GM12878 (cell line): ENCODE measurements at regions not wholly inside any gene's neighbourhood (a gene's known extent, or its start where the extent isn't known, plus 50 kb on each side); places are given as distances from the start of the nearest gene placed in this dataset.

Source experiments
- ATAC-seq: fragments of 200-7000 bp; cut with Tn5 transposase; 3 replicates; pipeline ENCODE4 v1.9.1; 2020; ENCODE audit warnings: mild to moderate bottlenecking, moderate library complexity
- BruUV-seq: library from RNA; stranded (reverse); fragments of 400-500 nt; replicated peaks from 2 replicates; lab custom pipeline; 2021; lab: Mats Ljungman, UMichigan
- CTCF ChIA-PET: fragments of 300-600 bp; sonication (Branson Sonifier 250); formaldehyde crosslinking; extraction: SDS; loops from one replicate; lab custom pipeline; 2021; ENCODE audit warnings: inconsistent platforms; lab: Yijun Ruan, JAX
- POLR2A ChIA-PET: fragments of 350-600 bp; formaldehyde crosslinking; extraction: SDS; loops from one replicate; lab custom pipeline; 2021; ENCODE audit warnings: inconsistent platforms; lab: Charles Lee
- RAD21 ChIA-PET: fragments of 300-600 bp; sonication (Branson Sonifier 250); formaldehyde crosslinking; loops from one replicate; lab custom pipeline; 2023; ENCODE audit warnings: antibody characterized with exemption; ENCODE audit not compliant: unreplicated experiment; lab: Charles Lee
- SMC1A ChIA-PET: fragments of 300-600 bp; sonication (Branson Sonifier 250); formaldehyde crosslinking; loops from one replicate; lab custom pipeline; 2023; ENCODE audit not compliant: unreplicated experiment, uncharacterized antibody; lab: Charles Lee
- DNase-seq: peaks from one replicate; pipeline ENCODE4 v3.0.0-alpha.2; 2011; ENCODE audit warnings: low read depth, low spot score
- FAIRE-seq: peaks from 3 replicates; lab custom pipeline; 2011; peaks lifted over from hg19 to GRCh38; lab: Jason Lieb, UNC
- H2AFZ ChIP-seq: 2 replicates; pipeline ENCODE4 v1.6.0; 2011; ENCODE audit warnings: low read depth, low read length, control low read depth; ENCODE audit not compliant: control insufficient read depth
- H3K27ac ChIP-seq: 2 replicates; pipeline ENCODE4 v1.5.1; 2011; ENCODE audit warnings: control low read depth; ENCODE audit not compliant: control insufficient read depth, insufficient read depth
- H3K27me3 ChIP-seq, 2 experiments: replicated peaks in 1 of 2; 2 replicates each; pipeline versions ENCODE4 v1.6.0 to v1.6.1; 2011; ENCODE audit warnings: low read length in 1 of 2; ENCODE audit not compliant: control insufficient read depth in 2 of 2, insufficient read depth in 2 of 2
- H3K36me3 ChIP-seq, 2 experiments: 2 replicates each; pipeline ENCODE4 v1.5.1; 2011; ENCODE audit warnings: low read length in 1 of 2; ENCODE audit not compliant: control insufficient read depth in 2 of 2, insufficient read depth in 2 of 2
- H3K4me1 ChIP-seq: 2 replicates; pipeline ENCODE4 v1.6.1; 2011; ENCODE audit warnings: mild to moderate bottlenecking, low read length, moderate library complexity, mixed read lengths; ENCODE audit not compliant: control insufficient read depth, insufficient read depth
- H3K4me2 ChIP-seq: 2 replicates; pipeline ENCODE4 v1.6.0; 2011; ENCODE audit warnings: control low read depth; ENCODE audit not compliant: control insufficient read depth, insufficient read depth
- H3K4me3 ChIP-seq: fragments of 200-600 bp; sonication (generic); 2 replicates; pipeline ENCODE4 v1.5.1; 2016
- H3K79me2 ChIP-seq: 2 replicates; pipeline ENCODE4 v1.6.0; 2011; ENCODE audit warnings: low read length; ENCODE audit not compliant: control insufficient read depth, insufficient read depth
- H3K9ac ChIP-seq: 2 replicates; pipeline ENCODE4 v1.8.0; 2011; ENCODE audit warnings: low read length, control low read depth, mixed read lengths; ENCODE audit not compliant: control insufficient read depth, insufficient read depth
- H3K9me3 ChIP-seq: replicated peaks from 3 replicates; pipeline ENCODE4 v1.5.1; 2011; ENCODE audit warnings: mild to moderate bottlenecking, low read length; ENCODE audit not compliant: control insufficient read depth, insufficient read depth
- H4K20me1 ChIP-seq: 2 replicates; pipeline ENCODE4 v1.6.0; 2011; ENCODE audit not compliant: control insufficient read depth, insufficient read depth
- SPI1 ChIP-seq: IDR thresholded peaks from 2 replicates; pipeline ENCODE4 v1.6.1; 2011; ENCODE audit warnings: low read depth, mild to moderate bottlenecking, low read length, moderate library complexity, borderline replicate concordance; ENCODE audit not compliant: insufficient read depth
- WGBS: methylation state at CpG from one replicate; pipeline ENCODE4 v1.1.6; 2016; ENCODE audit warnings: low lambda C conversion rate; ENCODE audit not compliant: insufficient replicate concordance, insufficient coverage; ENCODE audit errors: missing lambda C conversion rate; 5-methylcytosine and 5-hydroxymethylcytosine counted together
- in situ Hi-C: fragments of 300-500 bp; cut with MboI; formaldehyde crosslinking; loops from 9 replicates; pipeline ENCODE4 v1.14.3; 2018; ENCODE audit warnings: mixed read lengths
- intact Hi-C: fragments of 100-400 bp; cut with micrococcal nuclease; formaldehyde crosslinking; loops from one replicate; pipeline ENCODE4 v1.14.2; 2022; ENCODE audit not compliant: unreplicated experiment
- TF ChIP-seq, protein P1 (sequence below): fragments of 450-650 bp; IDR thresholded peaks from 2 replicates; pipeline ENCODE4 v1.6.1; 2018; ENCODE audit warnings: mild to moderate bottlenecking, low read depth, moderate library complexity; ENCODE audit not compliant: partially characterized antibody

DNA sequence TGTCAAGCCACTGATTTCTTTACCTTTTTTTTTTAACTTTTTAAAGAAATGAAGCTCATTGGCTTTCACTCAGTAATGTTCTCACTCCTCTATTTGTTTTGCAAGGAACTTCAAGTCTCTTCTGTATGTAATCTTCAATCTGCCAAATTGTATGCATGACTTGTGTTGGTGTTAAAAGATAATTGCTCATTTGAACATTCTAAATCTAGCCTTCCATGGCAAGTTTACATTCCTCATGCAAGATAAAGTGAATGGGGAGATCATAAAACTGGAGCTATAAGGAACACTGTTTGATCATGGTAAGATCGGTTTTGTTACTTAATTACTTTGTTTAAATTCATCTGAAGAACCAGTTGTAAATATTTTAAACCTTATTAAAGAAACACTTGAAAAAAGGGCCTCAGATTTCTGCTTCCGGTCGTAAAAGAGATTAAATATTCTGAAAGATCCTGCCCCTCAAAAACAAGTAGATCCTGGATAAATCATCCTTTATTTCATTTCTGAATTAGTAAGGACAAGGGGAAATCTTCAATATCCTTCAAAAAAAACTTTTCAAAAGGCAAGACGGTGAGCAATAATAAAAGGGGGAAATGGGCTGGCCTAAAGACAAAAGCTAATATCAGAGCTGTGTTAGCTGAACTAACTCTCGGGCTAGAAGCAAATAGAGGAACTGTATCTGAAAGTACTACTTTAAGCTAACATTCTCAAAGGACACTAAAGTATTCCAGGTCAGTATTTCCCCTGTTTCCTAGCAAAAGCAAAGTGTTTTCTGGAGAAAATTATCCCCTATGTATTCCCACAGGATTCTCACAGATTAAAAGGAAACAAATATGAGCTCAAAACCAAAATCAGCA lies 107.0 kb upstream of the ATP11B start:
- 28% methylated on average over 5 of the region's 5 CpGs for WGBS
- in situ Hi-C loops = loop anchor here (5.0 kb wide), 1 partner anchor 979 kb away; no protein-coding TSS in a partner anchor
- H2AFZ ChIP-seq = no peak overlapping the region
- H3K4me3 ChIP-seq = no peak overlapping the region
- H3K9me3 ChIP-seq = no peaks in the 10 kb centered on the region
- POLR2A ChIA-PET = interaction anchor here (0.5 kb wide), 2 partner anchors 8 to 347 kb away, joined by 5 read pairs; no protein-coding TSS in a partner anchor
- H3K79me2 ChIP-seq = no peaks in the 10 kb centered on the region
- TF ChIP-seq, protein P1, sequence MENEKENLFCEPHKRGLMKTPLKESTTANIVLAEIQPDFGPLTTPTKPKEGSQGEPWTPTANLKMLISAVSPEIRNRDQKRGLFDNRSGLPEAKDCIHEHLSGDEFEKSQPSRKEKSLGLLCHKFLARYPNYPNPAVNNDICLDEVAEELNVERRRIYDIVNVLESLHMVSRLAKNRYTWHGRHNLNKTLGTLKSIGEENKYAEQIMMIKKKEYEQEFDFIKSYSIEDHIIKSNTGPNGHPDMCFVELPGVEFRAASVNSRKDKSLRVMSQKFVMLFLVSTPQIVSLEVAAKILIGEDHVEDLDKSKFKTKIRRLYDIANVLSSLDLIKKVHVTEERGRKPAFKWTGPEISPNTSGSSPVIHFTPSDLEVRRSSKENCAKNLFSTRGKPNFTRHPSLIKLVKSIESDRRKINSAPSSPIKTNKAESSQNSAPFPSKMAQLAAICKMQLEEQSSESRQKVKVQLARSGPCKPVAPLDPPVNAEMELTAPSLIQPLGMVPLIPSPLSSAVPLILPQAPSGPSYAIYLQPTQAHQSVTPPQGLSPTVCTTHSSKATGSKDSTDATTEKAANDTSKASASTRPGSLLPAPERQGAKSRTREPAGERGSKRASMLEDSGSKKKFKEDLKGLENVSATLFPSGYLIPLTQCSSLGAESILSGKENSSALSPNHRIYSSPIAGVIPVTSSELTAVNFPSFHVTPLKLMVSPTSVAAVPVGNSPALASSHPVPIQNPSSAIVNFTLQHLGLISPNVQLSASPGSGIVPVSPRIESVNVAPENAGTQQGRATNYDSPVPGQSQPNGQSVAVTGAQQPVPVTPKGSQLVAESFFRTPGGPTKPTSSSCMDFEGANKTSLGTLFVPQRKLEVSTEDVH = no peak
- TF ChIP-seq SPI1 = peak; percentile 37; the same call in 1 of the 2 replicates
- TF ChIP-seq, all 136 proteins: peak for 1
- no TSS peak for BruUV-seq
- H4K20me1 ChIP-seq = no peaks in the 10 kb centered on the region
- ATAC-seq (no peak), DNase-seq (no peak), FAIRE-seq (peak; percentile 61)
- H3K4me2 ChIP-seq = no peak overlapping the region
- no peak overlapping the region for H3K9ac ChIP-seq
- SMC1A ChIA-PET = interaction anchor here (0.6 to 3.0 kb wide), 8 partner anchors 11 to 238 kb away, joined by 3 to 15 read pairs (median 4); no protein-coding TSS in a partner anchor
- H3K4me1 ChIP-seq = peaks cover 7% of the 10 kb centered on the region; the same call in 1 of the 2 replicates
- no peaks in the 10 kb centered on the region for H3K36me3 ChIP-seq
- H3K27ac ChIP-seq = no peak overlapping the region
- intact Hi-C loops = loop anchor here (10.0 kb wide), 1 partner anchor 291 kb away; no protein-coding TSS in a partner anchor
- CTCF ChIA-PET = interaction anchor here (0.8 to 2.5 kb wide), 12 partner anchors 9 to 1359 kb away, joined by 3 to 6 read pairs (median 4); no protein-coding TSS in a partner anchor
- RAD21 ChIA-PET = interaction anchor here (0.6 to 1.6 kb wide), 4 partner anchors 10 to 977 kb away, joined by 3 to 6 read pairs (median 4); no protein-coding TSS in a partner anchor
- no peaks in the 10 kb centered on the region for H3K27me3 ChIP-seq
